ENCODE measurements at regions not wholly inside any gene's neighbourhood (a gene's known extent, or its start where the extent isn't known, plus 50 kb on each side); places are given as distances from the start of the nearest gene placed in this dataset.

DNA sequence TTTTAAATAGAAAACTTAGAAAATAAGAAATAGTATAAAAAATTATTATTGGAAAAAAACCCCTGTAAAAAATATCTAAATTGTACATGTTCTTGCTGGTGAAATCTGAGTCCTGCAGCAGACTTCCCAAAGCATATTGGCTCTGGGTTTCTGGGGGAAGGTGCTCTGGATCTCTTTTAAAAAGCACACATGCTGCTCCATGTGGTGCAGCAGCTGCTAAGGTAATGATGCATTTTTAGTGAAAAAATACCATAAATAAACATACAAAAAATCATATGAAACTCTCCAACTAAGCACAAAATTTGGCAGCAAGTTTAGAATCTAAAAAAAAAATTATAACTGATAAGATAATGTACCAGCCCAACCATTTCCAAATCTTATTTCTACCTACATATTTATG lies 216.5 kb downstream of the GPD2 start:
- BruUV-seq (replicated peaks), result no TSS peak
- Histone ChIP-seq H3K9me3 (ENCODE audit: low read length) (no peaks in the 10 kb centered on the region), H3K4me2 (ENCODE audit: low read length) (no peak overlapping the region), H3K4me1 (ENCODE audit: insufficient read depth, low read length, poor library complexity, severe bottlenecking) (no peaks in the 10 kb centered on the region), H3K79me2 (ENCODE audit: insufficient read depth, low read depth, low read length) (no peaks in the 10 kb centered on the region), H2AFZ (ENCODE audit: low read length) (no peak overlapping the region), H3K9me2 (ENCODE audit: insufficient read depth, low read length) (no peaks in the 10 kb centered on the region), H3K36me3 (ENCODE audit: insufficient read depth, low read length) (no peaks in the 10 kb centered on the region), H3K27ac (ENCODE audit: low read depth, low read length, poor library complexity, severe bottlenecking) (no peak overlapping the region), H4K20me1 (ENCODE audit: insufficient read depth, low read length) (no peaks in the 10 kb centered on the region), H3K4me3 (ENCODE audit: low read depth, low read length, poor library complexity, severe bottlenecking) (no peak overlapping the region)
- ChIA-PET CTCF (ENCODE audit: unreplicated experiment) (no interaction called here), POLR2A (interaction anchor here (0.6 kb wide), 1 partner anchor 14 kb away, joined by 3 read pairs; no protein-coding TSS in a partner anchor)
- intact Hi-C loops (cut with micrococcal nuclease; ENCODE audit: unreplicated experiment), result no loop called here
- DNase-seq (ENCODE audit: low spot score), result no peak
- TF ChIP-seq EZH2phosphoT487 (IDR thresholded peaks at IDR 0.05; ENCODE audit: borderline replicate concordance, low read depth, low read length), result no peak
- TF ChIP-seq, protein P1, sequence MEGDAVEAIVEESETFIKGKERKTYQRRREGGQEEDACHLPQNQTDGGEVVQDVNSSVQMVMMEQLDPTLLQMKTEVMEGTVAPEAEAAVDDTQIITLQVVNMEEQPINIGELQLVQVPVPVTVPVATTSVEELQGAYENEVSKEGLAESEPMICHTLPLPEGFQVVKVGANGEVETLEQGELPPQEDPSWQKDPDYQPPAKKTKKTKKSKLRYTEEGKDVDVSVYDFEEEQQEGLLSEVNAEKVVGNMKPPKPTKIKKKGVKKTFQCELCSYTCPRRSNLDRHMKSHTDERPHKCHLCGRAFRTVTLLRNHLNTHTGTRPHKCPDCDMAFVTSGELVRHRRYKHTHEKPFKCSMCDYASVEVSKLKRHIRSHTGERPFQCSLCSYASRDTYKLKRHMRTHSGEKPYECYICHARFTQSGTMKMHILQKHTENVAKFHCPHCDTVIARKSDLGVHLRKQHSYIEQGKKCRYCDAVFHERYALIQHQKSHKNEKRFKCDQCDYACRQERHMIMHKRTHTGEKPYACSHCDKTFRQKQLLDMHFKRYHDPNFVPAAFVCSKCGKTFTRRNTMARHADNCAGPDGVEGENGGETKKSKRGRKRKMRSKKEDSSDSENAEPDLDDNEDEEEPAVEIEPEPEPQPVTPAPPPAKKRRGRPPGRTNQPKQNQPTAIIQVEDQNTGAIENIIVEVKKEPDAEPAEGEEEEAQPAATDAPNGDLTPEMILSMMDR (conservative IDR thresholded peaks at IDR 0.05; ENCODE audit: low read length), result no peak

DNA sequence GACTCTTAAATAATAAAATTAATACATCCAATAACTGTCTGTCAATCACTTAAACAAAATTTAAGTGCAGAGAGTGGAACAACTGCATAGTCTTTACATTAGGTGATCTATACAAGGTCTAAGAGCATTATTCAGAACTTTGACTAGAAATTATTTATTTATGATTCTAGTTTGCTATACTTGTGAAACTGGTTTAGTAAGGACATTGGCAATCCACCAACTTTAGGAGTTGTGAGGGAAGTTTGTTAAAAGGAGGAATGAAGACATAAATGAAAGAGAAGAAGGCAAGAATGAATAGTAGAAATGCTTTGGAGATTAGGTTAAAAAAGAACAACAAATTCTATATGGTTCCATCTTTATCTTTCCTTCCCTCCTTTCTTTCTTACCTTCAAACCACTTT lies 217.5 kb downstream of the GPD2 start:
- Histone ChIP-seq H3K79me2 (ENCODE audit: insufficient read depth, low read depth, low read length) (no peaks in the 10 kb centered on the region), H4K20me1 (ENCODE audit: insufficient read depth, low read length) (no peaks in the 10 kb centered on the region), H3K9me3 (ENCODE audit: low read length) (no peaks in the 10 kb centered on the region), H2AFZ (ENCODE audit: low read length) (no peak overlapping the region), H3K4me1 (ENCODE audit: insufficient read depth, low read length, poor library complexity, severe bottlenecking) (no peaks in the 10 kb centered on the region), H3K9me2 (ENCODE audit: insufficient read depth, low read length) (no peaks in the 10 kb centered on the region), H3K4me2 (ENCODE audit: low read length) (no peak overlapping the region), H3K36me3 (ENCODE audit: insufficient read depth, low read length) (no peaks in the 10 kb centered on the region), H3K27ac (ENCODE audit: low read depth, low read length, poor library complexity, severe bottlenecking) (no peak overlapping the region), H3K4me3 (ENCODE audit: low read depth, low read length, poor library complexity, severe bottlenecking) (no peak overlapping the region)
- ChIA-PET POLR2A (no interaction called here), CTCF (ENCODE audit: unreplicated experiment) (no interaction called here)
- intact Hi-C loops (cut with micrococcal nuclease; ENCODE audit: unreplicated experiment), result no loop called here
- no peak for DNase-seq (ENCODE audit: low spot score)
- BruUV-seq (replicated peaks), result no TSS peak
- no peak for TF ChIP-seq EZH2phosphoT487 (IDR thresholded peaks at IDR 0.05; ENCODE audit: borderline replicate concordance, low read depth, low read length)
- TF ChIP-seq, protein P1 (conservative IDR thresholded peaks at IDR 0.05; ENCODE audit: low read length), result no peak

DNA sequence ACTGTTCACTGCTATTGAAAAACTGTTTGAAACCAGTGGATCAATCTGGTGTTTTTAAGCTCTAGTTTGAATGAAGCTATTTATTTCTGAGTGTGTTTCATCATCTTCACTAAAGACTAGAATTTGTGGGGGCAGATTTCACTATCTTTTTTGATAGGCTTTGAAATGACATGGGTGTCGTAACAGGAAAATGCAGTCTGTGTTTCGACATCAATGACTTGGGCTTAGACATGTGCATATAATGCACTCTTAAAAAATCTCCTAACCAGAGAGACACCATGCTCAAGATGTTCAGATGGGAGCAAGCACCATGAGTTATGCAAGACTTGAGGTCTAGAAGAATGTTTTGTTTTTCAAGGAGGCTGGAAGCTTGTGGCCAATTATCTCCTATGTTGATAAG lies 221.6 kb downstream of the GPD2 start:
- H3K4me3 ChIP-seq (ENCODE audit: low read depth, low read length, poor library complexity, severe bottlenecking), result no peak overlapping the region
- ChIA-PET POLR2A (no interaction called here), CTCF (ENCODE audit: unreplicated experiment) (no interaction called here)
- H3K4me1 ChIP-seq (ENCODE audit: insufficient read depth, low read length, poor library complexity, severe bottlenecking), result no peaks in the 10 kb centered on the region
- TF ChIP-seq, protein P1 (conservative IDR thresholded peaks at IDR 0.05; ENCODE audit: low read length), result no peak
- TF ChIP-seq EZH2phosphoT487 (IDR thresholded peaks at IDR 0.05; ENCODE audit: borderline replicate concordance, low read depth, low read length), result no peak
- H3K9me2 ChIP-seq (ENCODE audit: insufficient read depth, low read length), result no peaks in the 10 kb centered on the region
- H3K27ac ChIP-seq (ENCODE audit: low read depth, low read length, poor library complexity, severe bottlenecking), result no peak overlapping the region
- no peaks in the 10 kb centered on the region for H3K9me3 ChIP-seq (ENCODE audit: low read length)
- no TSS peak for BruUV-seq (replicated peaks)
- H4K20me1 ChIP-seq (ENCODE audit: insufficient read depth, low read length), result no peaks in the 10 kb centered on the region
- no peak overlapping the region for H3K4me2 ChIP-seq (ENCODE audit: low read length)
- no peaks in the 10 kb centered on the region for H3K79me2 ChIP-seq (ENCODE audit: insufficient read depth, low read depth, low read length)
- intact Hi-C loops (cut with micrococcal nuclease; ENCODE audit: unreplicated experiment), result no loop called here
- no peak overlapping the region for H2AFZ ChIP-seq (ENCODE audit: low read length)
- no peaks in the 10 kb centered on the region for H3K36me3 ChIP-seq (ENCODE audit: insufficient read depth, low read length)
- DNase-seq (ENCODE audit: low spot score), result no peak

Data from OCI-LY7 (cell line).